ENCODE measurements at regions not wholly inside any gene's neighbourhood (a gene's known extent, or its start where the extent isn't known, plus 50 kb on each side); places are given as distances from the start of the nearest gene placed in this dataset.

DNA sequence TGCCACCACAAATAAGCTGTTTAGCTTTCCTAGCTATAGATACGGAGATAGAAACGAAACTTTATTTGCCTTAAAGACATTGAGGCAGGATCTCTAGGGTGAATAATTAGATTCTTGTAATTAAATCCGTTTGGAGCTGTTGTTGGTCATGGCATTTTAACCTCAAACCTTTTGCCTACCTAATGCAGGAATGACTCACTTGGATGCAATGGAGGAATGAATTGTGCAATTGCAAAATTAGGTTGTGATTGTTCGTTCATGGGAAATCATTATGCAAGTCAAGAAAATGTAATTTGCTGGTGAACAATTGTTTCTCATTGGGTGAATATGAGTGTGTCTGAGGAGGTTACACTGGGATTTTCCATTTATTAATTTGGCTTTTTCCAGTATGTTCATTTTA, 703.5 kb downstream of the GATA3 start:
- Histone ChIP-seq H3K27ac (replicated peaks) (no peak overlapping the region), H3K27me3 (ENCODE audit: insufficient read depth, poor library complexity, severe bottlenecking) (no peaks in the 10 kb centered on the region), H3K4me3 (replicated peaks; ENCODE audit: insufficient read depth, low read length) (no peak overlapping the region)
- TF ChIP-seq POLR2AphosphoS5 (IDR thresholded peaks at IDR 0.05; ENCODE audit: low read depth) (no peak), CTCF (IDR thresholded peaks at IDR 0.05; ENCODE audit: insufficient read depth, low read length) (no peak), SPI1 (IDR thresholded peaks at IDR 0.05; ENCODE audit: borderline replicate concordance, low read depth) (no peak), GABPA (IDR thresholded peaks at IDR 0.05; ENCODE audit: low read depth) (no peak), REST (IDR thresholded peaks at IDR 0.05; ENCODE audit: insufficient replicate concordance, low read depth) (no peak)
- no peak for DNase-seq (ENCODE audit: low read depth in 1 of 2, low spot score in 1 of 2)

GRCh38 chr10:8766899-8767298, 712.4 kb downstream of the GATA3 start:
- no peak for DNase-seq (ENCODE audit: low read depth in 1 of 2, low spot score in 1 of 2)
- H3K27me3 ChIP-seq (ENCODE audit: insufficient read depth, poor library complexity, severe bottlenecking): no peaks in the 10 kb centered on the region
- TF ChIP-seq REST (IDR thresholded peaks at IDR 0.05; ENCODE audit: insufficient replicate concordance, low read depth): no peak
- TF ChIP-seq SPI1 (IDR thresholded peaks at IDR 0.05; ENCODE audit: borderline replicate concordance, low read depth): no peak
- no peak for TF ChIP-seq GABPA (IDR thresholded peaks at IDR 0.05; ENCODE audit: low read depth)
- no peak for TF ChIP-seq POLR2AphosphoS5 (IDR thresholded peaks at IDR 0.05; ENCODE audit: low read depth)
- TF ChIP-seq CTCF (IDR thresholded peaks at IDR 0.05; ENCODE audit: insufficient read depth, low read length): no peak
- H3K4me3 ChIP-seq (replicated peaks; ENCODE audit: insufficient read depth, low read length): no peak overlapping the region
- no peak overlapping the region for H3K27ac ChIP-seq (replicated peaks)

DNA sequence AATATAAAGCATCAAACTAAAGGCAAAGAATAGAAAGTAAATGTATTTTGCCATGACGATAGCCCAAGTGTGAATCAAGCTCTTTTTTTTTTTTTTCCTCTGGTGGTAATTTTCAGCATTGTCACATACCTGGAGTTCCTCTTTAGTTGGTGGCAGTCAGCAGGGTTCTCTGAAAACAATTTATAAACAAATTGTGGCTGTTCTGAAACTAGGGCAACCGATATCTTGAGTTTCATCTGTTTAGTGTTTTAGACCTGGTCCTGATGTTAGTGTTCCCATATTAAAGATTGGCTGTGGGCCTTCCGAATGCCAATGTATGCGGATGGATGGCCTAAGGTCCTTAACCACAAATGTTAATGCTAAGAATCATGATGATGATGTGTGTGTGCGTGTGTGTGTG, 713.1 kb downstream of the GATA3 start:
- no peak for DNase-seq (ENCODE audit: low read depth in 1 of 2, low spot score in 1 of 2)

DNA sequence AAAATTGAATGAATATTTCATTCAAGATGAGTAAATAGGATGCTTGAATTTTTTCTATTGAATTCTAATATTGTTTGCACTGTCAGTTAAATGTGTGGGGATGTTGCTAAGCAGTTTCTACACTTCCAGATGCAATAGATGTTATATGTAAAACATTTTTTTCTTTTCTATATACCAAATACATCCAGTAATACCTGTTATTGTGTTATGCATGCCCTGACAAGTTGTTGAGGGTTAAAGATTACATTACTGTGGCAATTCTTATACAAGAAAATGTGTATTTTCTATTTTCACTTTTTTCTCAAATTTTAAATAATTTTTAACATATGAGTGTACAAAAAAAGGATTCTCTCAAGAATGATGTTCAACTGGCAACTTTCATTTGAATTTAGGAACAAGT, 713.9 kb downstream of the GATA3 start:
- TF ChIP-seq POLR2AphosphoS5 (IDR thresholded peaks at IDR 0.05; ENCODE audit: low read depth): no peak
- no peak for TF ChIP-seq SPI1 (IDR thresholded peaks at IDR 0.05; ENCODE audit: borderline replicate concordance, low read depth)
- no peak for TF ChIP-seq GABPA (IDR thresholded peaks at IDR 0.05; ENCODE audit: low read depth)
- no peak for TF ChIP-seq CTCF (IDR thresholded peaks at IDR 0.05; ENCODE audit: insufficient read depth, low read length)
- no peak for TF ChIP-seq REST (IDR thresholded peaks at IDR 0.05; ENCODE audit: insufficient replicate concordance, low read depth)
- Histone ChIP-seq H3K4me3 (replicated peaks; ENCODE audit: insufficient read depth, low read length) (no peak overlapping the region), H3K27ac (replicated peaks) (no peak overlapping the region), H3K27me3 (ENCODE audit: insufficient read depth, poor library complexity, severe bottlenecking) (no peaks in the 10 kb centered on the region)
- no peak for DNase-seq (ENCODE audit: low read depth in 1 of 2, low spot score in 1 of 2)

More for the DNA sequence above, 713.1 kb downstream of the GATA3 start:
- Histone ChIP-seq H3K27me3 (ENCODE audit: insufficient read depth, poor library complexity, severe bottlenecking) (no peaks in the 10 kb centered on the region), H3K4me3 (replicated peaks; ENCODE audit: insufficient read depth, low read length) (no peak overlapping the region), H3K27ac (replicated peaks) (no peak overlapping the region)
- TF ChIP-seq GABPA (IDR thresholded peaks at IDR 0.05; ENCODE audit: low read depth): no peak
- TF ChIP-seq POLR2AphosphoS5 (IDR thresholded peaks at IDR 0.05; ENCODE audit: low read depth): no peak

Measured in HL-60 (cell line).